ENCODE measurements at regions not wholly inside any gene's neighbourhood (a gene's known extent, or its start where the extent isn't known, plus 50 kb on each side); places are given as distances from the start of the nearest gene placed in this dataset.

- POLR2A ChIA-PET: no interaction called here
- BruUV-seq (replicated peaks): no TSS peak
- CTCF ChIA-PET: interaction anchor here (1.1 kb wide), 1 partner anchor 15 kb away, joined by 3 read pairs; no protein-coding TSS in a partner anchor
Measured at GRCh38 chr6:97422171-97422570, 139.2 kb upstream of the MMS22L start.

GRCh38 chr6:97423190-97423589 is 140.2 kb upstream of the MMS22L start:
- no peaks in the 10 kb centered on the region for H3K4me1 ChIP-seq (ENCODE audit: control insufficient read depth in 1 of 2, insufficient read depth in 2 of 2, low read length in 2 of 2)
- ChIA-PET CTCF (no interaction called here), POLR2A (no interaction called here), RAD21 (ENCODE audit: low non-redundant PET in 1 of 2, low total read pairs in 2 of 2, uncharacterized antibody in 2 of 2, unreplicated experiment in 2 of 2) (no interaction called here)
- intact Hi-C loops (cut with micrococcal nuclease): no loop called here
- H3K9me3 ChIP-seq (ENCODE audit: control insufficient read depth in 1 of 2, insufficient read depth in 1 of 2, low read depth in 1 of 2, low read length in 2 of 2): no peaks in the 10 kb centered on the region
- H3K4me3 ChIP-seq (replicated peaks in 1 of 2; ENCODE audit: low read depth in 1 of 2, low read length in 2 of 2): no peak overlapping the region
- no peaks in the 10 kb centered on the region for H3K9me2 ChIP-seq (ENCODE audit: insufficient read depth)
- BruUV-seq (replicated peaks): no TSS peak
- no peaks in the 10 kb centered on the region for H3K36me3 ChIP-seq (ENCODE audit: control insufficient read depth in 1 of 2, insufficient read depth in 2 of 2, low read length in 2 of 2)
- H3K9ac ChIP-seq (ENCODE audit: low read length): no peak overlapping the region
- ATAC-seq: no peak
- H3K4me2 ChIP-seq (ENCODE audit: low read length): no peak overlapping the region
- no peak for TF ChIP-seq EGR1 (IDR thresholded peaks at IDR 0.05; ENCODE audit: low read depth)
- TF ChIP-seq CEBPB (IDR thresholded peaks at IDR 0.05; ENCODE audit: low read depth): no peak
- no peak for TF ChIP-seq CBX3 (IDR thresholded peaks at IDR 0.05; ENCODE audit: low read depth)
- no peak for TF ChIP-seq POLR2AphosphoS5 (IDR thresholded peaks at IDR 0.05; ENCODE audit: low read depth, low read length)
- H3K79me2 ChIP-seq (ENCODE audit: insufficient read depth, low read length): no peaks in the 10 kb centered on the region
- no peaks in the 10 kb centered on the region for H3K27me3 ChIP-seq (ENCODE audit: insufficient read depth, low read length)
- no peaks in the 10 kb centered on the region for H4K20me1 ChIP-seq (ENCODE audit: insufficient read depth)
- no peak for DNase-seq (ENCODE audit: low read depth, low spot score)
- no peak overlapping the region for H2AFZ ChIP-seq (ENCODE audit: low read depth, low read length, poor library complexity, severe bottlenecking)
- no peak overlapping the region for H3K27ac ChIP-seq (ENCODE audit: low read depth, low read length)

More at GRCh38 chr6:97422171-97422570, 139.2 kb upstream of the MMS22L start:
- intact Hi-C loops (cut with micrococcal nuclease): no loop called here
- H4K20me1 ChIP-seq (ENCODE audit: insufficient read depth): no peaks in the 10 kb centered on the region
- H3K36me3 ChIP-seq (ENCODE audit: control insufficient read depth in 1 of 2, insufficient read depth in 2 of 2, low read length in 2 of 2): no peaks in the 10 kb centered on the region
- no peak for TF ChIP-seq CBX3 (IDR thresholded peaks at IDR 0.05; ENCODE audit: low read depth)
- no peak for TF ChIP-seq YY1 (IDR thresholded peaks at IDR 0.05; ENCODE audit: extremely low read depth, insufficient replicate concordance, low read depth, low read length)
- TF ChIP-seq POLR2AphosphoS5 (IDR thresholded peaks at IDR 0.05; ENCODE audit: low read depth, low read length): no peak
- no peak for TF ChIP-seq CEBPB (IDR thresholded peaks at IDR 0.05; ENCODE audit: low read depth)
- no peak for TF ChIP-seq SIN3A (IDR thresholded peaks at IDR 0.05; ENCODE audit: low read depth)
- no peak for TF ChIP-seq EZH2phosphoT487 (IDR thresholded peaks at IDR 0.05; ENCODE audit: borderline replicate concordance)
- no peak for TF ChIP-seq RAD21 (IDR thresholded peaks at IDR 0.05; ENCODE audit: low read depth)
- no peak for TF ChIP-seq EZH2 (IDR thresholded peaks at IDR 0.05)
- H3K4me3 ChIP-seq (replicated peaks in 1 of 2; ENCODE audit: low read depth in 1 of 2, low read length in 2 of 2): no peak overlapping the region
- RAD21 ChIA-PET (ENCODE audit: low non-redundant PET in 1 of 2, low total read pairs in 2 of 2, uncharacterized antibody in 2 of 2, unreplicated experiment in 2 of 2): no interaction called here
- H3K4me1 ChIP-seq (ENCODE audit: control insufficient read depth in 1 of 2, insufficient read depth in 2 of 2, low read length in 2 of 2): no peaks in the 10 kb centered on the region
- no peaks in the 10 kb centered on the region for H3K9me3 ChIP-seq (ENCODE audit: control insufficient read depth in 1 of 2, insufficient read depth in 1 of 2, low read depth in 1 of 2, low read length in 2 of 2)
- no peak for DNase-seq (ENCODE audit: low read depth, low spot score)
- no peak for ATAC-seq
- no peak overlapping the region for H3K4me2 ChIP-seq (ENCODE audit: low read length)
- no peaks in the 10 kb centered on the region for H3K79me2 ChIP-seq (ENCODE audit: insufficient read depth, low read length)
- no peak overlapping the region for H3K27ac ChIP-seq (ENCODE audit: low read depth, low read length)
- no peak overlapping the region for H2AFZ ChIP-seq (ENCODE audit: low read depth, low read length, poor library complexity, severe bottlenecking)
- H3K9ac ChIP-seq (ENCODE audit: low read length): no peak overlapping the region
- no peaks in the 10 kb centered on the region for H3K9me2 ChIP-seq (ENCODE audit: insufficient read depth)
- no peaks in the 10 kb centered on the region for H3K27me3 ChIP-seq (ENCODE audit: insufficient read depth, low read length)

Data from HCT116 (cell line).